Mesenchymal stem cell (in vitro differentiated cells and primary cell): ENCODE measurements at regions not wholly inside any gene's neighbourhood (a gene's known extent, or its start where the extent isn't known, plus 50 kb on each side); places are given as distances from the start of the nearest gene placed in this dataset.

Experiments
- DNase-seq: peaks from one replicate; pipeline ENCODE4 v3.0.0-alpha.2; 2013
- H2AFZ ChIP-seq: one replicate; pipeline ENCODE4 v1.6.1; 2013; ENCODE audit warnings: low read depth, mild to moderate bottlenecking, control low read depth, inconsistent platforms, low read length, moderate library complexity
- H2AK5ac ChIP-seq: 2 replicates; pipeline ENCODE4 v1.6.1; 2013; ENCODE audit warnings: low read length, moderate library complexity, mild to moderate bottlenecking, inconsistent platforms; ENCODE audit not compliant: severe bottlenecking
- H2BK120ac ChIP-seq: one replicate; pipeline ENCODE4 v1.6.1; 2013; ENCODE audit warnings: low read depth, mild to moderate bottlenecking, inconsistent platforms, low read length, moderate library complexity
- H2BK12ac ChIP-seq, 2 experiments: one replicate each; pipeline ENCODE4 v1.6.1; 2013; ENCODE audit warnings: inconsistent platforms in 2 of 2, low read length in 2 of 2, mild to moderate bottlenecking in 2 of 2, moderate library complexity in 2 of 2, control low read depth in 1 of 2
- H2BK15ac ChIP-seq: one replicate; pipeline ENCODE4 v1.6.1; 2013; ENCODE audit warnings: mild to moderate bottlenecking, low read depth, inconsistent platforms; ENCODE audit not compliant: poor library complexity, severe bottlenecking
- H2BK5ac ChIP-seq: 2 replicates; pipeline ENCODE4 v1.6.1; 2013; ENCODE audit warnings: low read depth, mild to moderate bottlenecking, low read length, control low read depth, inconsistent platforms; ENCODE audit not compliant: poor library complexity, severe bottlenecking
- H3K14ac ChIP-seq, 2 experiments: one replicate each; pipeline ENCODE4 v1.6.1; 2013; ENCODE audit warnings: inconsistent platforms in 2 of 2, low read length in 2 of 2, control low read depth in 1 of 2, mild to moderate bottlenecking in 1 of 2, moderate library complexity in 1 of 2
- H3K18ac ChIP-seq, 2 experiments: one replicate each; pipeline ENCODE4 v1.6.1; 2013; ENCODE audit warnings: inconsistent platforms in 2 of 2, low read length in 2 of 2, control low read depth in 1 of 2, low read depth in 1 of 2, mild to moderate bottlenecking in 1 of 2
- H3K23ac ChIP-seq, 2 experiments: one replicate each; pipeline ENCODE4 v1.6.1; 2013; ENCODE audit warnings: inconsistent platforms in 2 of 2, low read length in 2 of 2, mild to moderate bottlenecking in 2 of 2, moderate library complexity in 2 of 2, control low read depth in 1 of 2
- H3K27ac ChIP-seq: 2 replicates; pipeline ENCODE4 v1.5.1; 2013; ENCODE audit warnings: mild to moderate bottlenecking, moderate library complexity, low read length, control low read depth, inconsistent platforms; ENCODE audit not compliant: poor library complexity, severe bottlenecking
- H3K27me3 ChIP-seq, 2 experiments: 2 replicates each; pipeline versions ENCODE4 v1.6.1 to v1.7.0; 2013; ENCODE audit warnings: low read length in 2 of 2, mild to moderate bottlenecking in 2 of 2, moderate library complexity in 2 of 2, control low read depth in 1 of 2, inconsistent platforms in 1 of 2; ENCODE audit not compliant: control insufficient read depth in 1 of 2, insufficient read depth in 1 of 2
- H3K36me3 ChIP-seq, 2 experiments: 2 replicates each; pipeline versions ENCODE4 v1.6.1 to v1.7.0; 2013; ENCODE audit warnings: low read length in 2 of 2, control low read depth in 1 of 2, inconsistent platforms in 1 of 2, low read depth in 1 of 2, mild to moderate bottlenecking in 1 of 2; ENCODE audit not compliant: insufficient read depth in 2 of 2, control insufficient read depth in 1 of 2
- H3K4ac ChIP-seq, 2 experiments: one replicate each; pipeline ENCODE4 v1.6.1; 2013; ENCODE audit warnings: inconsistent platforms in 2 of 2, low read length in 2 of 2, mild to moderate bottlenecking in 2 of 2, moderate library complexity in 2 of 2, control low read depth in 1 of 2, low read depth in 1 of 2
- H3K4me1 ChIP-seq: 2 replicates; pipeline ENCODE4 v1.6.1; 2013; ENCODE audit warnings: low read depth, low read length, control low read depth; ENCODE audit not compliant: control insufficient read depth, insufficient read depth
- H3K4me2 ChIP-seq: 2 replicates; pipeline ENCODE4 v1.6.1; 2013; ENCODE audit warnings: low read length, mild to moderate bottlenecking, inconsistent platforms; ENCODE audit not compliant: poor library complexity, severe bottlenecking
- H3K4me3 ChIP-seq, 2 experiments: 2 replicates each; pipeline versions ENCODE4 v1.5.1 to v1.7.0; 2013; ENCODE audit warnings: low read length in 2 of 2, mild to moderate bottlenecking in 2 of 2, control low read depth in 1 of 2, low read depth in 1 of 2; ENCODE audit not compliant: insufficient read depth in 1 of 2
- H3K79me1 ChIP-seq: replicated peaks from 2 replicates; pipeline ENCODE4 v1.6.1; 2013; ENCODE audit warnings: mild to moderate bottlenecking, control low read depth, low read length, inconsistent platforms; ENCODE audit not compliant: poor library complexity, severe bottlenecking
- H3K9ac ChIP-seq: 2 replicates; pipeline ENCODE4 v1.7.0; 2013; ENCODE audit warnings: mild to moderate bottlenecking, low read length, moderate library complexity
- H3K9me3 ChIP-seq: 2 replicates; pipeline ENCODE4 v1.7.0; 2013; ENCODE audit warnings: mild to moderate bottlenecking, low read length; ENCODE audit not compliant: control insufficient read depth
- H4K8ac ChIP-seq: one replicate; pipeline ENCODE4 v1.6.1; 2013; ENCODE audit warnings: inconsistent platforms, mild to moderate bottlenecking, low read length, moderate library complexity
- H4K91ac ChIP-seq: one replicate; pipeline ENCODE4 v1.6.1; 2013; ENCODE audit warnings: mild to moderate bottlenecking, low read length, inconsistent platforms
- WGBS: methylation state at CpG from one replicate; pipeline ENCODE4 v1.1.7; 2013; ENCODE audit warnings: mixed read lengths; 5-methylcytosine and 5-hydroxymethylcytosine counted together

GRCh38 chr11:92880381-92880780, 89.1 kb upstream of the MTNR1B start:
- Histone ChIP-seq H2BK120ac (no peak overlapping the region), H3K27me3 (peaks cover 0 to 10% of the 10 kb centered on the region in 2 experiments), H3K4me2 (no peak overlapping the region), H3K18ac (no peak overlapping the region), H3K36me3 (peaks cover 0 to 5% of the 10 kb centered on the region in 2 experiments), H3K4ac (no peak overlapping the region), H3K23ac (no peak overlapping the region), H3K14ac (no peak overlapping the region), H3K27ac (no peak overlapping the region), H3K9me3 (no peaks in the 10 kb centered on the region), H3K4me3 (no peak overlapping the region), H2BK12ac (no peak overlapping the region), H2BK5ac (no peak overlapping the region), H4K91ac (no peak overlapping the region), H3K79me1 (no peaks in the 10 kb centered on the region), H2AK5ac (no peak overlapping the region), H2BK15ac (no peak overlapping the region), H2AFZ (no peak overlapping the region), H4K8ac (no peak overlapping the region), H3K9ac (no peak overlapping the region), H3K4me1 (no peaks in the 10 kb centered on the region)
- 71% methylated on average over 3 of the region's 3 CpGs for WGBS
- DNase-seq = no peak

GRCh38 chr11:92881940-92882450, 87.5 kb upstream of the MTNR1B start:
- H3K27me3 ChIP-seq = peaks cover 0 to 11% of the 10 kb centered on the region in 2 experiments
- H3K4me1 ChIP-seq = peaks cover 1% of the 10 kb centered on the region
- no peak overlapping the region for H3K4ac ChIP-seq
- DNase-seq = no peak
- WGBS = 92% methylated on average over 1 of the region's 4 CpGs
- no peak overlapping the region for H3K9ac ChIP-seq
- H3K4me2 ChIP-seq = no peak overlapping the region
- peaks cover 0 to 5% of the 10 kb centered on the region in 2 experiments for H3K36me3 ChIP-seq
- H2BK120ac ChIP-seq = no peak overlapping the region
- H2BK5ac ChIP-seq = no peak overlapping the region
- no peak overlapping the region for H2BK12ac ChIP-seq
- no peak overlapping the region for H2AK5ac ChIP-seq
- H3K23ac ChIP-seq = no peak overlapping the region
- H3K4me3 ChIP-seq = no peak overlapping the region
- H3K18ac ChIP-seq = no peak overlapping the region
- no peak overlapping the region for H2AFZ ChIP-seq
- no peak overlapping the region for H4K91ac ChIP-seq
- no peak overlapping the region for H3K14ac ChIP-seq
- H3K27ac ChIP-seq = no peak overlapping the region
- no peaks in the 10 kb centered on the region for H3K79me1 ChIP-seq
- H3K9me3 ChIP-seq = no peaks in the 10 kb centered on the region
- H2BK15ac ChIP-seq = no peak overlapping the region
- no peak overlapping the region for H4K8ac ChIP-seq

- Histone ChIP-seq H2BK120ac (no peak overlapping the region), H2BK5ac (no peak overlapping the region), H2BK15ac (no peak overlapping the region), H3K4ac (no peak overlapping the region), H2AK5ac (no peak overlapping the region), H3K4me2 (no peak overlapping the region), H3K36me3 (peaks cover 0 to 5% of the 10 kb centered on the region in 2 experiments), H3K9ac (no peak overlapping the region), H3K18ac (no peak overlapping the region), H3K27ac (no peak overlapping the region), H3K4me1 (peaks cover 1% of the 10 kb centered on the region), H3K27me3 (peaks cover 0 to 11% of the 10 kb centered on the region in 2 experiments), H3K79me1 (no peaks in the 10 kb centered on the region), H4K91ac (no peak overlapping the region), H2BK12ac (no peak overlapping the region), H2AFZ (no peak overlapping the region), H4K8ac (no peak overlapping the region), H3K14ac (no peak overlapping the region), H3K23ac (no peak overlapping the region), H3K9me3 (no peaks in the 10 kb centered on the region), H3K4me3 (no peak overlapping the region)
- 96% methylated on average over 54 of the region's 54 CpGs for WGBS
- no peak for DNase-seq
Measured at GRCh38 chr11:92882828-92883611, 86.4 kb upstream of the MTNR1B start.

GRCh38 chr11:92885600-92885999, 83.9 kb upstream of the MTNR1B start:
- Histone ChIP-seq H3K36me3 (peaks cover 0 to 5% of the 10 kb centered on the region in 2 experiments), H3K23ac (no peak overlapping the region), H3K79me1 (no peaks in the 10 kb centered on the region), H3K4me3 (no peak overlapping the region), H4K91ac (no peak overlapping the region), H2BK5ac (no peak overlapping the region), H3K9ac (no peak overlapping the region), H3K4me2 (no peak overlapping the region), H3K27ac (no peak overlapping the region), H3K4ac (no peak overlapping the region), H2AK5ac (no peak overlapping the region), H2AFZ (no peak overlapping the region), H3K27me3 (peaks cover 0 to 11% of the 10 kb centered on the region in 2 experiments), H4K8ac (no peak overlapping the region), H3K4me1 (peaks cover 1% of the 10 kb centered on the region), H2BK120ac (no peak overlapping the region), H3K9me3 (no peaks in the 10 kb centered on the region), H3K18ac (no peak overlapping the region), H2BK15ac (no peak overlapping the region), H3K14ac (peak overlapping the region in 1 of 2 experiments; percentile 49), H2BK12ac (no peak overlapping the region)
- 73% methylated on average over 4 of the region's 4 CpGs for WGBS
- DNase-seq = no peak
